ENCODE measurements at regions not wholly inside any gene's neighbourhood (a gene's known extent, or its start where the extent isn't known, plus 50 kb on each side); places are given as distances from the start of the nearest gene placed in this dataset.
"Not testable (repeated sequence)": the region's sequence is repeated elsewhere in the genome, so short reads cannot be mapped to it uniquely, and the experiment has no call there.

DNA sequence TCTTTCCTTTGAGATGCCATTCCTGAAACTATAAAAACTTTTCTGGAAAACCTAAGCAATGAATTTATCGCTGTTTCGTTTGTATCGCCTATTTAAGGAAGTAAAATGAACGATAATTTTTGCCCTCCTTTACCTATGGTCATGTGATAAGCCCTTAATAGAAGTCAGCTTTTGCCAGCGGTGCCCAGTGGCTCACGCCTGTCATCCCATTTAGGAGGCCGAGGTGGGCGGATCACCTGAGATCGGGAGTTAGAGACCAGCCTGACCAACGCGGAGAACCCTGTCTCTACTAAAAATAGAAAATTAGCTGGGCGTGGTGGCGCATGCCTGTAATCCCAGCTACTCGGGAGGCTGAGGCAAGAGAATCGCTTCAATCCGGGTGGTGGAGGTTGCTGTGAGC lies 132.0 kb downstream of the SPATA31A1 start:
- H3K27ac ChIP-seq (ENCODE audit: low read depth, low read length); H3K4me3 ChIP-seq (ENCODE audit: insufficient read depth, low read depth, low read length); H3K36me3 ChIP-seq (ENCODE audit: insufficient read depth, low read length); H3K9me3 Mint-ChIP-seq (ENCODE audit: unreplicated experiment); H4K20me1 ChIP-seq (ENCODE audit: insufficient read depth, low read length); H3K79me2 ChIP-seq (ENCODE audit: insufficient read depth, low read length); H3K4me3 Mint-ChIP-seq (ENCODE audit: unreplicated experiment); H2AFZ ChIP-seq (ENCODE audit: low read depth, low read length); H3K4me1 Mint-ChIP-seq (ENCODE audit: low read depth, unreplicated experiment); H3K9me3 ChIP-seq (ENCODE audit: insufficient read depth, low read depth, low read length); H3K4me1 ChIP-seq (ENCODE audit: insufficient read depth, low read length); H3K27ac Mint-ChIP-seq (ENCODE audit: unreplicated experiment); DNase-seq (ENCODE audit: low read depth); H3K4me2 ChIP-seq (ENCODE audit: low read length); FAIRE-seq; H3K27me3 Mint-ChIP-seq (ENCODE audit: low read depth, unreplicated experiment); H3K36me3 Mint-ChIP-seq (ENCODE audit: low read depth, unreplicated experiment); H3K9ac ChIP-seq (ENCODE audit: low read length); H3K27me3 ChIP-seq (ENCODE audit: insufficient read depth, low read length): not testable (repeated sequence)

- not testable (repeated sequence) for H3K9me3 ChIP-seq (ENCODE audit: insufficient read depth, low read depth, low read length); DNase-seq (ENCODE audit: low read depth); H3K36me3 ChIP-seq (ENCODE audit: insufficient read depth, low read length); H3K27me3 Mint-ChIP-seq (ENCODE audit: low read depth, unreplicated experiment); H3K9me3 Mint-ChIP-seq (ENCODE audit: unreplicated experiment); H3K27ac ChIP-seq (ENCODE audit: low read depth, low read length); H3K36me3 Mint-ChIP-seq (ENCODE audit: low read depth, unreplicated experiment); H3K4me3 Mint-ChIP-seq (ENCODE audit: unreplicated experiment); H3K4me2 ChIP-seq (ENCODE audit: low read length); H3K27me3 ChIP-seq (ENCODE audit: insufficient read depth, low read length); FAIRE-seq; H3K4me1 Mint-ChIP-seq (ENCODE audit: low read depth, unreplicated experiment); H3K9ac ChIP-seq (ENCODE audit: low read length); H3K4me3 ChIP-seq (ENCODE audit: insufficient read depth, low read depth, low read length); H3K79me2 ChIP-seq (ENCODE audit: insufficient read depth, low read length); H3K4me1 ChIP-seq (ENCODE audit: insufficient read depth, low read length); H4K20me1 ChIP-seq (ENCODE audit: insufficient read depth, low read length); H3K27ac Mint-ChIP-seq (ENCODE audit: unreplicated experiment); H2AFZ ChIP-seq (ENCODE audit: low read depth, low read length)
These were observed 140.8 kb downstream of the SPATA31A1 start for GRCh38 chr9:39496248-39496647.

- not testable (repeated sequence) for H3K4me2 ChIP-seq (ENCODE audit: low read length); H2AFZ ChIP-seq (ENCODE audit: low read depth, low read length); H4K20me1 ChIP-seq (ENCODE audit: insufficient read depth, low read length); DNase-seq (ENCODE audit: low read depth); H3K4me1 Mint-ChIP-seq (ENCODE audit: low read depth, unreplicated experiment); H3K79me2 ChIP-seq (ENCODE audit: insufficient read depth, low read length); H3K27me3 ChIP-seq (ENCODE audit: insufficient read depth, low read length); H3K36me3 Mint-ChIP-seq (ENCODE audit: low read depth, unreplicated experiment); H3K27ac Mint-ChIP-seq (ENCODE audit: unreplicated experiment); H3K9me3 ChIP-seq (ENCODE audit: insufficient read depth, low read depth, low read length); H3K27me3 Mint-ChIP-seq (ENCODE audit: low read depth, unreplicated experiment); H3K4me1 ChIP-seq (ENCODE audit: insufficient read depth, low read length); H3K4me3 ChIP-seq (ENCODE audit: insufficient read depth, low read depth, low read length); FAIRE-seq; H3K27ac ChIP-seq (ENCODE audit: low read depth, low read length); H3K4me3 Mint-ChIP-seq (ENCODE audit: unreplicated experiment); H3K36me3 ChIP-seq (ENCODE audit: insufficient read depth, low read length); H3K9ac ChIP-seq (ENCODE audit: low read length); H3K9me3 Mint-ChIP-seq (ENCODE audit: unreplicated experiment)
These were observed 147.7 kb downstream of the SPATA31A1 start for GRCh38 chr9:39503178-39503577.

DNA sequence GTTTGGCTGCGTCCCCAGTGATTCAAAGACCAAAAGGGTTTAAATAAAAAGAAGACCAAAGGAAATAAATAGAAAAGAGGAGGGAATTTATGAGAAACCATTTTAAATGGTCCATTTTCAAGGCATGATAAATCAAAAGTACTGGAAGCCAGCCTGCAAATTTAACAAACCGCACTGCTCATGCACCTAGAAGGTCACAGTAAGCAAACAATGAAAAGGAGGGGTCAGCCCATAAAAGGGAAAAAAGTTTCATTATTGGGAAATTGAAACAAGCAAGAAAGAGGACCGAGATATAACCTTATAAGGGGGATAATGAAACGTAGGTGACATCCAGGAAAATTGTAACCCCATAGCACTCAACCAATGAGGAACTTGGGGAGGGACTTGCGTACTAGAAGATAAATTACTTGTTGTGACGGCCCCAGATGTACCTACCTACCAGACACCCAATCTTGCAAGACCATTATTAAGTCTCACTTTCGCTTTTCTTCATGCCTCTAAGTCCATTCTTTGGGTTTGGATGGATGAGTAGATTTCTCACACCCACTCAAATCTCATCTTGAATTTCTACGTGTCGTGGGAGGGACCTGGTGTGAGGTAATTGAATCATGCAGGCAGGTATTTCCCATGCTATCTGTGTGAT lies 172.0 kb downstream of the SPATA31A1 start:
- H3K36me3 Mint-ChIP-seq (ENCODE audit: low read depth, unreplicated experiment); H3K27ac Mint-ChIP-seq (ENCODE audit: unreplicated experiment); H3K4me1 ChIP-seq (ENCODE audit: insufficient read depth, low read length); H3K4me2 ChIP-seq (ENCODE audit: low read length); H2AFZ ChIP-seq (ENCODE audit: low read depth, low read length); H3K9me3 Mint-ChIP-seq (ENCODE audit: unreplicated experiment); H3K4me1 Mint-ChIP-seq (ENCODE audit: low read depth, unreplicated experiment); FAIRE-seq; H3K36me3 ChIP-seq (ENCODE audit: insufficient read depth, low read length); H3K27ac ChIP-seq (ENCODE audit: low read depth, low read length); H3K9ac ChIP-seq (ENCODE audit: low read length); H3K9me3 ChIP-seq (ENCODE audit: insufficient read depth, low read depth, low read length); H4K20me1 ChIP-seq (ENCODE audit: insufficient read depth, low read length); DNase-seq (ENCODE audit: low read depth); H3K4me3 ChIP-seq (ENCODE audit: insufficient read depth, low read depth, low read length); H3K4me3 Mint-ChIP-seq (ENCODE audit: unreplicated experiment); H3K27me3 ChIP-seq (ENCODE audit: insufficient read depth, low read length); H3K27me3 Mint-ChIP-seq (ENCODE audit: low read depth, unreplicated experiment); H3K79me2 ChIP-seq (ENCODE audit: insufficient read depth, low read length): not testable (repeated sequence)

DNA sequence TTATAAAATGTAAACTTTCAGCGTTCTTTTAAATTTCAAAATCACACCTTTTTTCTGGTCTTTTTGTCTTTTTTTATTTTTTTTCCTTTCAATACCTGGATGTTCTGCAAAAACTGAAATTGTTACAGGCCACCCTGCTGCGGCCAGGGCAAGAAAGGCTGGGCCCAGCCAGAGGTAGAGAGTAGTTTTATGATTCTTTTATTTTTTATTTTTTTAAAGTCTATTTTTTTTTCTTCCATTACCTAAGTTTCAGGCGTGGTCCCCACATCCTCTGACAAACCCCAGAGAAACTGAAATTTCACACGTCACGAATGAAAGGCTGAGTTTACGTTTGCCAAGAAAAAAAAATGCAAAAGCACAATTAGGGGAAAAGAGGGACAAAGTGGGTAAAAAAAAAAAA lies 177.1 kb downstream of the SPATA31A1 start:
- not testable (repeated sequence) for FAIRE-seq; H3K79me2 ChIP-seq (ENCODE audit: insufficient read depth, low read length); H3K36me3 Mint-ChIP-seq (ENCODE audit: low read depth, unreplicated experiment)

GRCh38 chr9:39533001-39533762 lies 177.7 kb downstream of the SPATA31A1 start:
- H3K36me3 ChIP-seq (ENCODE audit: insufficient read depth, low read length); H3K79me2 ChIP-seq (ENCODE audit: insufficient read depth, low read length); H4K20me1 ChIP-seq (ENCODE audit: insufficient read depth, low read length); H2AFZ ChIP-seq (ENCODE audit: low read depth, low read length); H3K4me3 Mint-ChIP-seq (ENCODE audit: unreplicated experiment); H3K9me3 Mint-ChIP-seq (ENCODE audit: unreplicated experiment); H3K4me2 ChIP-seq (ENCODE audit: low read length); H3K4me3 ChIP-seq (ENCODE audit: insufficient read depth, low read depth, low read length); H3K4me1 ChIP-seq (ENCODE audit: insufficient read depth, low read length); H3K27me3 ChIP-seq (ENCODE audit: insufficient read depth, low read length); H3K9ac ChIP-seq (ENCODE audit: low read length); H3K27ac Mint-ChIP-seq (ENCODE audit: unreplicated experiment); H3K4me1 Mint-ChIP-seq (ENCODE audit: low read depth, unreplicated experiment); H3K36me3 Mint-ChIP-seq (ENCODE audit: low read depth, unreplicated experiment); DNase-seq (ENCODE audit: low read depth); H3K9me3 ChIP-seq (ENCODE audit: insufficient read depth, low read depth, low read length); H3K27me3 Mint-ChIP-seq (ENCODE audit: low read depth, unreplicated experiment); FAIRE-seq; H3K27ac ChIP-seq (ENCODE audit: low read depth, low read length): not testable (repeated sequence)

More for the DNA sequence above, 177.1 kb downstream of the SPATA31A1 start:
- H3K27ac Mint-ChIP-seq (ENCODE audit: unreplicated experiment); H3K4me3 Mint-ChIP-seq (ENCODE audit: unreplicated experiment); H3K27me3 ChIP-seq (ENCODE audit: insufficient read depth, low read length); DNase-seq (ENCODE audit: low read depth); H3K4me2 ChIP-seq (ENCODE audit: low read length); H3K36me3 ChIP-seq (ENCODE audit: insufficient read depth, low read length); H4K20me1 ChIP-seq (ENCODE audit: insufficient read depth, low read length); H3K4me3 ChIP-seq (ENCODE audit: insufficient read depth, low read depth, low read length); H3K9me3 ChIP-seq (ENCODE audit: insufficient read depth, low read depth, low read length); H3K27ac ChIP-seq (ENCODE audit: low read depth, low read length); H3K9me3 Mint-ChIP-seq (ENCODE audit: unreplicated experiment); H3K9ac ChIP-seq (ENCODE audit: low read length); H3K4me1 Mint-ChIP-seq (ENCODE audit: low read depth, unreplicated experiment); H2AFZ ChIP-seq (ENCODE audit: low read depth, low read length); H3K4me1 ChIP-seq (ENCODE audit: insufficient read depth, low read length); H3K27me3 Mint-ChIP-seq (ENCODE audit: low read depth, unreplicated experiment): not testable (repeated sequence)

Measured in astrocyte (in vitro differentiated cells and primary cell).